Neural cell (in vitro differentiated cells): ENCODE measurements at regions not wholly inside any gene's neighbourhood (a gene's known extent, or its start where the extent isn't known, plus 50 kb on each side); places are given as distances from the start of the nearest gene placed in this dataset.
"Not testable (repeated sequence)": the region's sequence is repeated elsewhere in the genome, so short reads cannot be mapped to it uniquely, and the experiment has no call there.

Experiments
- H2AFZ ChIP-seq: fragments of 200-600, 300-800 bp; sonication (generic), shearing (Covaris generic); 2 replicates; pipeline ENCODE4 v1.6.0; 2014; ENCODE audit warnings: low read depth, mild to moderate bottlenecking, antibody characterized with exemption, low read length, moderate library complexity
- H3F3A ChIP-seq: fragments of 200-600 bp; shearing (Covaris generic); 2 replicates; pipeline ENCODE4 v1.6.1; 2016; ENCODE audit warnings: mild to moderate bottlenecking, moderate library complexity, mixed read lengths, antibody characterized with exemption, low read length; ENCODE audit not compliant: insufficient read depth, poor library complexity, severe bottlenecking
- H3K27ac ChIP-seq: fragments of 200-600, 300-800 bp; sonication (generic), shearing (Covaris generic); 2 replicates; pipeline ENCODE4 v1.5.1; 2014; ENCODE audit warnings: mild to moderate bottlenecking, low read length, moderate library complexity
- H3K27me3 ChIP-seq: fragments of 300-800, 200-600 bp; sonication (generic), shearing (Covaris generic); 2 replicates; pipeline ENCODE4 v1.6.0; 2014; ENCODE audit warnings: mild to moderate bottlenecking, low read depth, low read length, moderate library complexity; ENCODE audit not compliant: insufficient read depth
- H3K36me3 ChIP-seq: fragments of 300-800, 200-600 bp; sonication (generic), shearing (Covaris generic); 2 replicates; pipeline ENCODE4 v1.5.1; 2014; ENCODE audit warnings: mild to moderate bottlenecking, antibody characterized with exemption, low read length, moderate library complexity; ENCODE audit not compliant: insufficient read depth
- H3K4me2 ChIP-seq: fragments of 300-800, 200-600 bp; sonication (generic), shearing (Covaris generic); 2 replicates; pipeline ENCODE4 v1.6.0; 2014; ENCODE audit warnings: mild to moderate bottlenecking, low read length
- H3K4me3 ChIP-seq: fragments of 300-800, 200-600 bp; sonication (generic), shearing (Covaris generic); 2 replicates; pipeline ENCODE4 v1.5.1; 2014; ENCODE audit warnings: mild to moderate bottlenecking, low read length, moderate library complexity
- H3K79me2 ChIP-seq: fragments of 200-600 bp; shearing (Covaris generic); replicated peaks from 2 replicates; pipeline ENCODE4 v1.6.0; 2014; ENCODE audit warnings: mild to moderate bottlenecking, low read length, moderate library complexity; ENCODE audit not compliant: insufficient read depth
- H3K9ac ChIP-seq: fragments of 300-800, 200-600 bp; sonication (generic), shearing (Covaris generic); 2 replicates; pipeline ENCODE4 v1.6.1; 2016; ENCODE audit warnings: mild to moderate bottlenecking, low read length, mixed read lengths
- H3K9me2 ChIP-seq: fragments of 200-600 bp; shearing (Covaris generic); 2 replicates; pipeline ENCODE4 v1.6.1; 2016; ENCODE audit warnings: mild to moderate bottlenecking, low read length, mixed read lengths; ENCODE audit not compliant: insufficient read depth
- H3K9me3 ChIP-seq: fragments of 200-600, 300-800 bp; sonication (generic), shearing (Covaris generic); 2 replicates; pipeline ENCODE4 v1.6.1; 2016; ENCODE audit warnings: mild to moderate bottlenecking, mixed run types, low read length, moderate library complexity, mixed read lengths
- H4K20me1 ChIP-seq: fragments of 200-600 bp; shearing (Covaris generic); 2 replicates; pipeline ENCODE4 v1.6.1; 2016; ENCODE audit warnings: mild to moderate bottlenecking, mixed run types; ENCODE audit not compliant: insufficient read depth
- EP300 ChIP-seq: fragments of 450-650 bp; conservative IDR thresholded peaks from 2 replicates; pipeline ENCODE4 v1.6.1; 2014; ENCODE audit warnings: antibody characterized with exemption, mild to moderate bottlenecking, moderate library complexity; ENCODE audit not compliant: poor library complexity, severe bottlenecking
- EZH2 ChIP-seq: fragments of 200-600, 300-800 bp; shearing (Covaris generic), sonication (generic); IDR thresholded peaks from 2 replicates; pipeline ENCODE4 v1.6.1; 2014; ENCODE audit warnings: antibody characterized with exemption, low read length, borderline replicate concordance, mild to moderate bottlenecking; ENCODE audit not compliant: insufficient read depth, poor library complexity, severe bottlenecking
- MXI1 ChIP-seq: fragments of 450-650 bp; conservative IDR thresholded peaks from 2 replicates; pipeline ENCODE4 v1.6.1; 2014; ENCODE audit warnings: antibody characterized with exemption, mild to moderate bottlenecking; ENCODE audit not compliant: poor library complexity, severe bottlenecking
- POLR2AphosphoS5 ChIP-seq: IDR thresholded peaks from 2 replicates; pipeline ENCODE4 v1.6.1; 2012
- RAD21 ChIP-seq: fragments of 450-650 bp; conservative IDR thresholded peaks from 2 replicates; pipeline ENCODE4 v1.6.1; 2014; ENCODE audit warnings: antibody characterized with exemption, mild to moderate bottlenecking, moderate library complexity
- SMC3 ChIP-seq: fragments of 450-650 bp; conservative IDR thresholded peaks from 2 replicates; pipeline ENCODE4 v1.6.1; 2014; ENCODE audit warnings: antibody characterized with exemption, mild to moderate bottlenecking, moderate library complexity; ENCODE audit not compliant: poor library complexity
- TAF1 ChIP-seq: IDR thresholded peaks from 2 replicates; pipeline ENCODE4 v1.6.1; 2012; ENCODE audit warnings: low read depth
- TF ChIP-seq, protein P1 (sequence below): IDR thresholded peaks from 2 replicates; pipeline ENCODE4 v1.6.1; 2012; ENCODE audit warnings: borderline replicate concordance
- TF ChIP-seq, protein P2 (sequence below): fragments of 450-650 bp; IDR thresholded peaks from 2 replicates; pipeline ENCODE4 v1.5.1; 2014; ENCODE audit warnings: antibody characterized with exemption, mild to moderate bottlenecking, moderate library complexity; ENCODE audit not compliant: poor library complexity, severe bottlenecking

DNA sequence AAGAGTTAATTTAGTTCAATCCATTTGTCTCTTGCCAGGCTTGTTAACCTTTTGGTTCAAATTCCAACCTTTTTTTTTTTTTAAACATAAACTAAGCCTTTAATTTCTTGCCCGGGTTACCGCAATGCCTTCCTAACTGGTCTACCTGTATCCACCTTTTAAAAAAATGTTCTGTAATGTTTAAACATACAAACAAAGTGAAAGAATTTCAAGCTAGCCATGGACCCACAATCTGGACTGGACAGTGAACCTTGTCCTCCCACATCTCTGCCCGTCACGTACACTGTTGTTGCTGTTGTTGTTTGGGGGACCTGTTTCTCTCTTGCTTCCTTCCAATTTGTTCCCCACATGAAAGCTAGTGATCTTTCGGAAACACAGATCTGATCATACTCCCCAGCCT, 724.7 kb upstream of the AUTS2 start:
- Histone ChIP-seq H3K4me3 (no peak overlapping the region), H3K27me3 (no peaks in the 10 kb centered on the region), H3K9me2 (no peaks in the 10 kb centered on the region), H3F3A (no peaks in the 10 kb centered on the region), H3K27ac (no peak overlapping the region), H3K9ac (no peak overlapping the region), H3K36me3 (no peaks in the 10 kb centered on the region), H3K4me2 (no peak overlapping the region), H3K79me2 (no peaks in the 10 kb centered on the region), H4K20me1 (no peaks in the 10 kb centered on the region), H3K9me3 (no peaks in the 10 kb centered on the region), H2AFZ (no peak overlapping the region)
- no peak for TF ChIP-seq SMC3
- TF ChIP-seq RAD21 = no peak

DNA sequence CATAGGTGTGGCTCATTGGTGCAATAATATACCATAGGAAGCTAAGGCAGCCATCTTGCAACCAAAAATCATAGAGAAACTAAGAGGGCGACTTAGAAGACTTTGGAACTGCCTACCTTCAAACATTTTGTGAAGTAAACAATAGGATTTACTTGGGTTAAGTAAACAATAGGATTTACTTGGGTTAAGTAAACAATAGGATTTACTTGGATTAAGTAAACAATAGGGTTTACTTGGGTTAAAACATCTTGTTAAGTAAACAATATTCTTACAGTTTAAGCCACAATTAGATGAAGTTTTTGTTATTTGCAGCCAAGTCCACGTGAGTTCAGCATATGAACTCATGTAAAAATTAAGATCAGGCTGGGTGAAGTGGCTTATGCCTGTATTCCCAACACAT, 722.4 kb upstream of the AUTS2 start:
- Histone ChIP-seq H3K4me2 (no peak overlapping the region), H3K9me3 (no peaks in the 10 kb centered on the region), H3K4me3 (no peak overlapping the region), H3K27ac (no peak overlapping the region), H3K79me2 (no peaks in the 10 kb centered on the region), H3K9me2 (no peaks in the 10 kb centered on the region), H3K36me3 (no peaks in the 10 kb centered on the region), H3K9ac (no peak overlapping the region), H3F3A (no peaks in the 10 kb centered on the region), H4K20me1 (no peaks in the 10 kb centered on the region), H3K27me3 (no peaks in the 10 kb centered on the region), H2AFZ (no peak overlapping the region)
- TF ChIP-seq MXI1 (no peak), TAF1 (no peak)

DNA sequence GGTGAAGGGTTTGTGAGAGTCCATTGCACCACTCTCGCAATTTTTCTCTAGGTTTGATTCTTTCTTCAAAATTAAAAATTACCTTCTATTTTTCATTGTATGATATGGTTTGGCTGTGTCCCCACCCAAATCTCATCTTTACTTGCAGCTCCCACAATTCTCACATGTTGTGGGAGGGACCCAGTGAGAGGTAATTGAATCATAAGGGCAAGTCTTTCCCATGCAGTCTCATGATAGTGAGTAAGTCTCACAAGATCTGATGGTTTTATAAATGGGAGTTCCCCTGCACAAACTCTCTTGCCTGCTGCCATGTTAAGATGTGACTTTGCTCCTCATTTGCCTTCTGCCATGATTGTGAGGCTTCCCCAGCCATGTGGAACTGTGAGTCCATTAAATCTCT, 711.2 kb upstream of the AUTS2 start:
- not testable (repeated sequence) for H3K9me2 ChIP-seq, H3K9me3 ChIP-seq, H3F3A ChIP-seq, H3K4me2 ChIP-seq, H2AFZ ChIP-seq, H3K36me3 ChIP-seq, H3K9ac ChIP-seq, H3K4me3 ChIP-seq, H4K20me1 ChIP-seq, H3K79me2 ChIP-seq, H3K27me3 ChIP-seq, H3K27ac ChIP-seq

DNA sequence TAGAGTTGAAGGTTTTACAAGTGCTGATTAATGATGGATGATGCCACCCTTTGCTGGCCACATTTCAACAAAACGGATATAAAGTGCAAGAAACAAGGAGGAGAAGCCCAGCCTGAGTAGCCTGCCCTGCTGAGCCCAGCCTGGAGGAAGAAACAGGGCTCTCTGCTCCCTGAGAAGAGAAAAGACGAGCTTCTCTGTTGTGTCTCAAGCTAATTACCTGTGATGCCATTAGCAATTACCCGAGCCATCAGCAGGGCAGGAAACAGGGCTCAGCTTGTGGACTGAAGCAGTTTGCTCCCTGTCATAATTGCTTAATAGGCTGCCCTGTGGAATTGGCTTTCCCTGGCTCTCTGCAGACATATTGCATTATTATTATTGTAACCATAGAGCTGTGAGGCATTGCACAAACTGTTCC, 709.3 kb upstream of the AUTS2 start:
- H4K20me1 ChIP-seq = no peaks in the 10 kb centered on the region
- no peak overlapping the region for H3K9ac ChIP-seq
- no peaks in the 10 kb centered on the region for H3K36me3 ChIP-seq
- no peak overlapping the region for H3K4me2 ChIP-seq
- H3K4me3 ChIP-seq = no peak overlapping the region
- no peaks in the 10 kb centered on the region for H3K79me2 ChIP-seq
- no peaks in the 10 kb centered on the region for H3F3A ChIP-seq
- no peak overlapping the region for H2AFZ ChIP-seq
- TF ChIP-seq EZH2 (no peak), EP300 (no peak)
- H3K9me2 ChIP-seq = no peaks in the 10 kb centered on the region
- H3K27me3 ChIP-seq = no peaks in the 10 kb centered on the region
- H3K9me3 ChIP-seq = no peaks in the 10 kb centered on the region
- H3K27ac ChIP-seq = no peak overlapping the region

DNA sequence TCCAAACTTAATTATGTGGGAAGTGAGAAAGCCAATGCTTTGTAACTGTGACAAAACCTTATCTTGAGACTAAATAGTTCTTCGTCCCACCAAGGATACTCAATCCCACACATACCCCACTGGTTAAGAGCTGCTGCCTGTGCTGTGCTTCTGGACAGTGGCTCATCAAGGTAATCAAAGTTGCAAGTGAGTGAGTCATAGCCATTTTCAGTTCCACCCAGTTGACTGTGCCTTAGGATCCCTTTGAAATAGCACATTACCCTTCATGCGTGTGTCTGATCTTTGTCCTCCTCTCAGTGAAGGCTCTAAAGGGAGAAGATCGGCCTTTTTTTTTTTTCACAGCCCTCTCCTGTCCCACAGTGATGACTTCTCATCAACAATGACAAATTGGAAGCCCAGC, 706.0 kb upstream of the AUTS2 start:
- Histone ChIP-seq H3K79me2 (no peaks in the 10 kb centered on the region), H3K4me2 (no peak overlapping the region), H2AFZ (no peak overlapping the region), H3F3A (no peaks in the 10 kb centered on the region), H3K27me3 (no peaks in the 10 kb centered on the region), H3K9ac (no peak overlapping the region), H3K9me3 (no peaks in the 10 kb centered on the region), H3K9me2 (no peaks in the 10 kb centered on the region), H3K4me3 (no peak overlapping the region), H4K20me1 (no peaks in the 10 kb centered on the region), H3K27ac (no peak overlapping the region), H3K36me3 (no peaks in the 10 kb centered on the region)
- no peak for TF ChIP-seq MXI1
- no peak for TF ChIP-seq EP300
- TF ChIP-seq EZH2 = no peak
- TF ChIP-seq, protein P1, sequence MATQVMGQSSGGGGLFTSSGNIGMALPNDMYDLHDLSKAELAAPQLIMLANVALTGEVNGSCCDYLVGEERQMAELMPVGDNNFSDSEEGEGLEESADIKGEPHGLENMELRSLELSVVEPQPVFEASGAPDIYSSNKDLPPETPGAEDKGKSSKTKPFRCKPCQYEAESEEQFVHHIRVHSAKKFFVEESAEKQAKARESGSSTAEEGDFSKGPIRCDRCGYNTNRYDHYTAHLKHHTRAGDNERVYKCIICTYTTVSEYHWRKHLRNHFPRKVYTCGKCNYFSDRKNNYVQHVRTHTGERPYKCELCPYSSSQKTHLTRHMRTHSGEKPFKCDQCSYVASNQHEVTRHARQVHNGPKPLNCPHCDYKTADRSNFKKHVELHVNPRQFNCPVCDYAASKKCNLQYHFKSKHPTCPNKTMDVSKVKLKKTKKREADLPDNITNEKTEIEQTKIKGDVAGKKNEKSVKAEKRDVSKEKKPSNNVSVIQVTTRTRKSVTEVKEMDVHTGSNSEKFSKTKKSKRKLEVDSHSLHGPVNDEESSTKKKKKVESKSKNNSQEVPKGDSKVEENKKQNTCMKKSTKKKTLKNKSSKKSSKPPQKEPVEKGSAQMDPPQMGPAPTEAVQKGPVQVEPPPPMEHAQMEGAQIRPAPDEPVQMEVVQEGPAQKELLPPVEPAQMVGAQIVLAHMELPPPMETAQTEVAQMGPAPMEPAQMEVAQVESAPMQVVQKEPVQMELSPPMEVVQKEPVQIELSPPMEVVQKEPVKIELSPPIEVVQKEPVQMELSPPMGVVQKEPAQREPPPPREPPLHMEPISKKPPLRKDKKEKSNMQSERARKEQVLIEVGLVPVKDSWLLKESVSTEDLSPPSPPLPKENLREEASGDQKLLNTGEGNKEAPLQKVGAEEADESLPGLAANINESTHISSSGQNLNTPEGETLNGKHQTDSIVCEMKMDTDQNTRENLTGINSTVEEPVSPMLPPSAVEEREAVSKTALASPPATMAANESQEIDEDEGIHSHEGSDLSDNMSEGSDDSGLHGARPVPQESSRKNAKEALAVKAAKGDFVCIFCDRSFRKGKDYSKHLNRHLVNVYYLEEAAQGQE = no peak
- TF ChIP-seq POLR2AphosphoS5 = no peak
- TF ChIP-seq SMC3 = no peak
- TF ChIP-seq, protein P2, sequence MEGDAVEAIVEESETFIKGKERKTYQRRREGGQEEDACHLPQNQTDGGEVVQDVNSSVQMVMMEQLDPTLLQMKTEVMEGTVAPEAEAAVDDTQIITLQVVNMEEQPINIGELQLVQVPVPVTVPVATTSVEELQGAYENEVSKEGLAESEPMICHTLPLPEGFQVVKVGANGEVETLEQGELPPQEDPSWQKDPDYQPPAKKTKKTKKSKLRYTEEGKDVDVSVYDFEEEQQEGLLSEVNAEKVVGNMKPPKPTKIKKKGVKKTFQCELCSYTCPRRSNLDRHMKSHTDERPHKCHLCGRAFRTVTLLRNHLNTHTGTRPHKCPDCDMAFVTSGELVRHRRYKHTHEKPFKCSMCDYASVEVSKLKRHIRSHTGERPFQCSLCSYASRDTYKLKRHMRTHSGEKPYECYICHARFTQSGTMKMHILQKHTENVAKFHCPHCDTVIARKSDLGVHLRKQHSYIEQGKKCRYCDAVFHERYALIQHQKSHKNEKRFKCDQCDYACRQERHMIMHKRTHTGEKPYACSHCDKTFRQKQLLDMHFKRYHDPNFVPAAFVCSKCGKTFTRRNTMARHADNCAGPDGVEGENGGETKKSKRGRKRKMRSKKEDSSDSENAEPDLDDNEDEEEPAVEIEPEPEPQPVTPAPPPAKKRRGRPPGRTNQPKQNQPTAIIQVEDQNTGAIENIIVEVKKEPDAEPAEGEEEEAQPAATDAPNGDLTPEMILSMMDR = no peak
- TF ChIP-seq TAF1 = no peak
- no peak for TF ChIP-seq RAD21
